Stimulated activated CD4-positive, alpha-beta T cell treated with anti-CD3 and anti-CD28 coated beads, Interleukin-2, amount 100 ng/mL, for 24 hours (primary cell): ENCODE measurements at regions not wholly inside any gene's neighbourhood (a gene's known extent, or its start where the extent isn't known, plus 50 kb on each side); places are given as distances from the start of the nearest gene placed in this dataset.
"Not testable (repeated sequence)": the region's sequence is repeated elsewhere in the genome, so short reads cannot be mapped to it uniquely, and the experiment has no call there.

Source experiments
- DNase-seq, 2 donors: peaks; one replicate each; pipeline ENCODE4 v3.0.0-alpha.2; 2020

DNA sequence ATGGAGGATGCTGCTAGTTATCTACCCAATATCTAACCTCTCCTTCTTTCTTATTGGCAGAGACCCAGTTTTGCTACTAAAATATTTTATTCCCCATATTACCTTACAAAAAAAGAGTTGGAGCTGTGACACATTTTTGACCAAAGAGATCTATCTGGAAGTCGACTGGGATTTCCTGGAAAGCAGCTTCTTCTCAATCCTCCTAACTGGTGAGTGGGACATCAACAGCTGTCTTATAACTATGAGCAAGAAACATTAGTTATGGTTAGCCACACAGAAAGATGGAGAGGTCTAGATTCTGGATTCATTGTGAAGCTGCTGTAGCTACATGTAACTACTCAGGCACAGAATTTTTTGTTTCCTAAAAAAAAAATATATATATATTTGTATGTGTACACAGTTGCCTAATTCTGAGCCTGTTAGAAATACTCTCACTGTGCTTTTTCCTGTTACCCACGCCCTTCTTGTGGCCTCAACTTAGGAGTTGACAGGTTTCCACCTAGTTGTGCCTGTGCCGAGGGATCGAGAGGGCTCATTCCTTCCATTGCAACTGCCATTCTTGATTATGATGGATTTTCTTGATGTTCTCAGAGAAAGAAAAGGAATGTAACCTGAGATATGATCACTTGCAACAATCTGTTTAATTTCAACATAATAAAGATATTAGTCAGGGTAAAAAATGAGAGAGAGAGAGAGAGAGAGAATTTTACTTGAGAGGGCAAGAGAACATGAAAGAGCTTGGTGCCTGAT is 142.0 kb downstream of the SLC17A6 start:
- no peak for DNase-seq

DNA sequence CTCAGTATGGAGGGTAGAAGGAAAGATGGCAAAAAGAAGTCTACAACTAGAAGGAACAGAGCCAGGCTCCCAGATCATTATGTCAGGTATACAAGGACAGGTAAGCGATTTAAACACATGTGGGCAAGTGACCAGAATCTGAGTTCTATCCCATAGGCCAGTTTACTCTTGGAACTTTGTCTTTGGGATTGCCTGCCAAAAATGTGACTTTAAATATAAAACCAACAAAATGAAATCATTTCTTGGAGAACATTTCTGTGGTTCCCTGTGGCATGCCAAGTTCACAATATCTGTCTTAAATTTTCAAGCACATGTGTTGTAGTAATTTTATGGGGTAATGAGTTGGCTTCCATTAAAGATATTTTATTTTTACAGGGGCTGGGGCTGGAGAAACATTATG is 141.0 kb downstream of the SLC17A6 start:
- DNase-seq, result no peak

DNA sequence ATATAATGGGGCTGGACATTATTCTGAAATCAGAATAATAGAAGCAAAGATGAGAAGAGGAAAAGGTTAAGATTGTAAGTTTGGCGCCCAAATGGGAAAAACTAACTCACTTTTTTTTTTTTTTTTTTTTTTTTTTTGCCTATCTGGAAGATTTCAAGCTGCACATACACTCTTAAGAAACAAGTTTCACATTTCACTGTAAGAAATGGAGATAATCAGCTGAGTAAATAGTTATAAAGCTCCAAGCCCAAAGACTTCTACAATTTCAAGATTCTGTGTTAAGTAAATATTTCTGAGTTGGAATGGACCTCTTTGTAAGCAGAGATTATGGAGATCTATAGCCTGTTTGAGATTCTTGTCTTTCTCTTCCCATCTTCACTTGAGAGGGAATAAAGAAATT is 140.0 kb downstream of the SLC17A6 start:
- DNase-seq, result no peak

DNA sequence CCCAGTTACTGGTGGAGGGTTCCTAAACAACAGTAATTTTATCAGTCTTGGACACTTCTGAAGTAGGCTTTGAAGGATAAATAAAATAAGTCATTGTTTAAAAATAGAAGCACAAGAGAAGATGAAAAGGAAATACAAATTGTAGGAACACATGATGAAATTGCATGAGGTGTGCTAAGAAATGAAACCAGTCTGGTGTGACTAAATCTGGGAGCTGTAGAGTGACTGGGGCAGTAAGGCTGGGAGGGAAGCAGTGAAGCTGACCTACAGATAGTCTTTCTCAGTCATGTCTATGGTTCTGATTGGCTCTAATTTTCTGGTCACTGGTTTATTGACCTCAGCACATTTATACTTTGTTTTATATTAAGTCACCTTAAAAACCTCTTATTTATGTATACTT is 139.1 kb downstream of the SLC17A6 start:
- no peak for DNase-seq

DNA sequence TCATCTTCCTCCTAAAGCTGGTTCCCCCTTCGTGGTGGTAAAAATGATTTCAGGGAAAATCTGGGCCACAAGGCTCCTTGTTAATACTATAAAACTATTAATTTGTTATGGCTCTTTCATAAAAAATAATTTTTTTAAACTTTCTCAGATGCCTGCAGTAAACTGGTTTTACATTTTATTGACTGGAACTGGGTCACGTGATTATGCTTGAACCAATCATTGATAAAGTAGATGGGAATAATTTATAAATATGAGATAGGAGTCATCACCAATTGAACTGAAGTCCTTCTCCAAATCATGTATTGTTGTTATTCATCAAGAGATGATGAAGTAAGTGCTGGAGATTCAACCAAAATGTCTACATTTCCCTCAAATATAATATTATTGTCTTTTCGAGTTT is 138.4 kb downstream of the SLC17A6 start:
- DNase-seq, result no peak

DNA sequence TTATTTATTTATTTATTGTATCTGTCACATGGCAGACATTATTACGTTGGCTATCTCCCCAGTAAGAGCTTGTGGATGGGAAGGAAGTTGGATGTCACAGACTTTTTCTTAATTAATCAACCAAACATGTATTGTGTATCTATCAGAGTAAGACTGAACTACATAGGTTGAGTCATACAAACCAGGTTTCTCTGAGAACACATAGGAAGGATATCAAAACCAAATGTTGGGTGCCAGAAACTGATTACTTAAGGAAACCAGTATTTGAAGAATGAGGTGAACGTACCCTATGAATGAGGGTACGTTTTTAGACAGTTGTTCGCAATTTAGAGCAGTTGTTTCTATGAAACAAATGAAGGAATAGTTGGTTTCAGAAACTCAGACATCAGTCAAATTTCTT is 136.4 kb downstream of the SLC17A6 start:
- no peak for DNase-seq

DNA sequence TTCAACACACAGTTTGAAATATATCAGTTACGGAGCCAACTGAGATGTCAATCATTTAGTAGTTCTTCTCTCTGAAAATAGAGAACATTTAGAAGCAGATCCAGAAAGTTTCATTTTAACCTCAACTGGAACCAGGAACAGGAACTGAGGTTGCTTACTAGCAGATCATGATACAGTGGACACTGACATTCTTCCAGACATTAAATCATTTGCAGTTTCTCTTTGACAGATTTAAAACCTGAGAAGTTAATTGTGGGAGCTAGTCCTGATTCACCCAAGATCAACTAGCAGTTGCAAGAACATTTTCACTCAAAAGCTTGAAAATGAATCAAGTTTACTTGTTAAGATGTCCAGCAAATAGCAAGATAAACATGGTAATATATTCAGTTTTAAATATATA is 135.4 kb downstream of the SLC17A6 start:
- no peak for DNase-seq

DNA sequence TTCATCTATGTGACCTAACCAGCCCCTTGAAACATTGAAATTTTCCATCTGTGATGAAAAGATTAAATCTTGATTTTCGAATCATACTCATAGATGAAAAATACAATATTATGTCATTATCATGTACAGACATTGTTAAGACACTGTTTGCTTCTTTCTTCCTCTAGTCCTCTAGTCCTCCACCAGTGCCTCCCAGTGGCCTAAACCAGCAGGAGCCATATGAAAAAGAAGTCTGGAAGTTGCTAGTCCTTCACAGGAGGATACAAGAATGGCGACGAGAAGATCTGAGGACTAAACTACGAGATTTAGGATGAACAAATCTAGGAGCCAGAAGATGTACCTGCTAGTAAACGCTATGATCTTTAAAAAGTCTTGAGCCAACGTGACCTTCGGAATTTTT is 134.1 kb downstream of the SLC17A6 start:
- no peak for DNase-seq

DNA sequence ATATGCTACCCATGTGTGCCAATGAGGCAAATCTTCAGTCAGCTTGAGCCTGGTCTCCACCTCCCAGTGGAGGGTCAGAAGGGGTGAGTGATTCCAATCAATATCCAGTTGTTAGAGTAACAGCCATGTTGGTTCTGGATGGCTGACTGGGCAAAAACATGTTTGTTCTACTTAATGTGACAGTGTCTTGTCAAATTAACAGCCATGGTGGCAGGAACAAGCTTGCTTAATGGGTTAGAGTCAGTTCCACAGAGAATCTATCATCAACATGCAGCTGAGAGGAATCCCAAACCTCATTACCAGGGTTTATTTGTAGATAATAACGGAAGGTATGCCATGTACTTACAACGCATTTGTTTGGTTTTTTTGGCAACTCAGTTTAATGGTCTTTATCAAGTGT is 133.2 kb downstream of the SLC17A6 start:
- no peak for DNase-seq

DNA sequence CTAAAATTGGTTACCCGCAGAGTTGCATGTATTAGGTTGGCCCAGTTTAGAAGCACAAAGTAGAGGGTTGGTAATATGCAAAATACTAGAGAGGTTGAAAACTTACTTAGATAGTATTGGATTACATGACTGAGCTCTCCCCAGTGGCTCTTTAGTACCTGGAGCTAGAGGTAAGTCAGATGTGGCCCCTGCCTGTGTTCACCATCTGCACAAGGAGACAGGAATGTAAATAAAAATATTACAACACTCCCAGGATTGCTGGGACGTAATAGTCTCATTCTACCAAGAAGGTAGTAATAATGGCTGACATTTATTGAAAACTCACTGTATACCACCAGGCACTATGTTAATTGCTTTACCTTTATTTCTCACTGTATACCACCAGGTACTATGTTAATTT is 129.6 kb downstream of the SLC17A6 start:
- DNase-seq, result no peak

DNA sequence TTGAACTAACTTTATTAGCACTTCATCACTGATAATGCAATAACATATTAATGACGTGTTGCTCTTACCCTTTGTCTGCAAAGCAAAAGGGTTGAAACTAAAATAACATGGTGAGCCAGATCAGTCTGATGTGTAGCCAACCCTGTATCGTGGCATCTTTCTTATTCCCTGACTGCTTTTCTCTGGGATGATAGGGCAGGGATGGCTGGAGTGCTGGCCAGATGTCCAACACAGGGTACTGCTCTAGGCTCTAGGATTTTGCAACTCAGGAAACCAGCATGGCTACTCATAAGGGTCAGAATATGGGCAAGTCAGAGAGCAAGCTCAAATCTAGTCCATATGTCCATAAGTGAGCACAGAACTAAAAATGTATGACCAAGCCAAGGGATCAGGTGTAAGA is 129.1 kb downstream of the SLC17A6 start:
- DNase-seq, result no peak

DNA sequence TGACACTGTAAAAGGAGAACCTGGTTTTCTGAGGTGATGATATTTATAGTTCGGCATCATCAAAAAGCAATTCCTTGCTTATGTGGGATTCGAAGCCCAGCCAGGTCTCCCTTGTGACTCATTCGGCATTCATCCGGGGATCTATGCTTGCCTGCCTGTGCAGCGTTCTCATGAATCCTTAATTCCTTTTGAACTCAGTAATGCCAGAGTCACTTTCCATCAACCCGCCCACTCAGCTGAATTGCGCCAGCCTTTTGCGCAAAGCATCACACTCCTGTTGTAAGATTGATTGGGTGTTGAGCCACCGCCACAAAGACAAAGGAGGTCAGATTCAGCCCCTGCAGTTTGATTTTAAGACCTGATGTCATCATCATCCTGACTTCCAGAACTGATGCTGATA is 128.6 kb downstream of the SLC17A6 start:
- no peak for DNase-seq

DNA sequence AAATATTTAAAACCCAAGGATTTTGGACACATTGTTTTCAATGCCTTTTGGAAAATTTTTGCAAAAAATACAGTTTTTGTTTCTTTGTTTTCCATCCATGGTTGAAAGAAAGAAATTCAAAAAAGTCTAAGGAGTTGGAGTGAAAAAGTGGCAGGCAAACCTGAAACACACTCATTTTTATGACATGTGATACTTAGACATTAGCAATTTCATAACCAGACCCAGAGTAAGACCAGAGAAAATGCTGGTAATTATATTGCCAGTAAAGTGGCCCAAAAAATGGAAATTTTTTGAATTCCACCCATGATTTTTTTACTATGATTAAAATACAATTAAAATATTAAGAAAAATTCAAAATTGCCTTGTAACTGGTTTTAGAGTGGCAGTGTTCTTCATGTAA is 128.2 kb downstream of the SLC17A6 start:
- DNase-seq, result no peak

DNA sequence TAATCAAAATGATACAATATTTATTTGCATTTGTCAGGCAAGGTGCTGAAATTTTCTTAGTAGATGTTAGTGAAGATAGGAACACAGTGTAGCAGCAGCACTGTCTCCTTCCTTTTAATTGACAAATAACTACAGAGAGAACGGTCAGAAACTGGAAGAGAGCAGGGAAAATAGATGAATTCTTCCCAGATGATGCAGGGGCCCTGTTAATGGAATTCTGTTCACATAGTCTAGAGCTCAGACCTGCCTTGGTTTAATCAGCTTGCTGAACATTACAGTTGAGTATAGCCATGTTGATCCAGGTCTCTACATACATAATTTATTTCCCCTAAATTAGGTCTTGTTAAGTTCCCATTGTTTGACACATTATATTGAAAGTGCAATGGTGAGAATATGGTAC is 127.4 kb downstream of the SLC17A6 start:
- DNase-seq, result no peak

DNA sequence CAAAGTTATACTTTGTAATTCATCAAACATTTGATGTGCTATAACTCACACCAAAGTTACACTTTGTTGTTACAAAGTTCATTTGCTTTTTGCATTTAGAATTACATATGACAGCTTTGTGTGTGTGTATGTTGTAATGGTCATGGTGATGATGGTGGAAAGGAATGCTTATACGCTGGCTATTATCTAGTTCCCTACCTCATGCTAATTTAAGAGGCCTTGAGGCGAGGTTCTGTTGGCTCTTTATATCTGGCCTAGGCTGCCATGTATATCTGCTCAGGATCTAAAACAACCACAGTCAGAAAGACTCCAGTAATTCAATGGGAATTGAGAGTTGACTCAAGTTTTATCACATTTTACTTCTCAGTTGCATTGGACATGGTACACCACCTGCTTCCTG is 123.4 kb downstream of the SLC17A6 start:
- no peak for DNase-seq

DNA sequence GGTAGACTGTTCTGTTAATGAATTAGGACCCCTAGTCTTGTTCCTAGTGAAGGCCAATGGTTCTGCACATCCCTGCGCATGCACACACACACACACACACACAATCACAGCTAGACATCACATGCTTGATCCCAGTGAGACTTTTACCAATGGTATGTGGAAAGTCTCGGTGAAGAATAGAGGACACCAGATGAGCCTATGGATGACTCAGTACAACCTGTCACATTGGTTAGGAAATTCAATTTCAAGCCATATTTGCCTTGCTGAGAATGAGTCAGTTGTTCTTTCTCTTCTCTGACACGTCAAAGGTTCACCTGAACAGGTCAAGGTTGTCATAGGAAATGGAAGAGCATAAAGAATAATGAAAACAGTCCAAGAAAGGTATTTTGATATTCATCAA is 122.0 kb downstream of the SLC17A6 start:
- DNase-seq, result no peak

DNA sequence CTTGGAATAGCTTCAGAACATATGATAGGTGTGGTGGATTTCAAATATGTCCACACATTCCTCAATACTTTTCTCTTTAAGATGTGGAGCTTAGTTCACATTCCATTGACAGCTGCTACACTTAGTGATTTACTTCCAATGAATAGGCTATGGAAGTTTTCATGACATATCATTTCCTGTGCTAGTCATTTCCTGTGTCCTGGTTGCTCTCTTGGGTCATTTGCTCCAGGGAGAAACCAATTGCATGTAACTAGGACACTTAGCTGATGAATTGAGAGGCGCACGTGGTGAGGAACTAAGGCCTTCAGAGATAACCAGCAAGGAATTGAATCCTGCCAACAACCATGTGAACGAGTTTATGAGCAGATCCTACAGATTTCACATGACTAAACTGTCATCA is 120.9 kb downstream of the SLC17A6 start:
- no peak for DNase-seq

DNA sequence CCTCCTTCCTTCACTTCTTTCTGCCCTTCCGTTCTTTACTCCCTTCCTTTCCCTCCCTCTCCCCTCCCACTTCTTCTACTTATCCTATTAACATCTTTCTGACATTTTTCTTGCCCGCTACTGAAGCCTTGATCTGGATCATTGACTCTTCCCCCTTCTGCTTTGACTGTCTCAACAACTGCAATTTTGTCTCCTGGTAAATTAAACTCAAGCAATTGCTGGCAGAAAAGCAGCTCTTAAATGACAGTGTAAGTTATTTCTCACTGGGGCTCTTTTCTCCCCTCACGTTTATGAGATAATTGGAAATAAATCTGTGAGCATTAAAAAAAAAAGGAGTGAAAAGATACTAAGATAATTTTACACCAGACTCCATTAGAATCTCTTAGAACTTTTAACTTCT is 120.0 kb downstream of the SLC17A6 start:
- no peak for DNase-seq

DNA sequence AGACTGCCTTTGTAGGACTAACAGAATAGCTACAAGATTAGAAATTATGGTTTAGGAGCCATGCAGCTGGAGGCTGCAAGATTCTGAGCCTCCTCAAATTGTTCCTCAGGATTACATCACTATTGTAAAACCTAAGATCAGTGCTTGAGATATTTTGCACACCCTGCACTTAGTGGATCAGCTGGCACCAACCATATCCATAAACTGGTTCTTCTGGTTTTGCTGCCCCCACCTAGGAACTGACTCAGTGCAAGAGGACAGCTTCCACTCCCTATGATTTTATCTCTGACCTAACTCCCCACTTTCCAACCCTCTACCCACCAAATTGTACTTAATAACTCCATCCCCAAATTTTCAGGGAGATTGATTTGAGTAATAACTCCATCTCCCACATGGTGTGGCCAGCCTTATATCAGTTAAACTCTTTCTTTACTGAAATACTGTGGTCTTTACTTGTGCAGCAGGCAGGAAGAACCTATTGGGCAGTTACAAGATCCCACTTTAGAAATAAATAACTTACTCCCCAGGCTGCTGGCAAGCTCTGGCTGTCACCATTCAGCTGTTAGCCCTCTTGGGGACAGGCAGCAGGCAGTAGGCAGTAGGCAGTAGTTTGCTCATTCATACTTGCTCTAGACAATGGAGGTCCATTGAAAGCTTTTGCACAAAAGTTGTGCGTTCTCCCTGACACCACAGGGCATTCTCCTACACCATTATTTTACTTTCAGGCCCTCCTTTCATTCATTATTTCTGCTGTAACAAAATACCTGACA is 119.0 kb downstream of the SLC17A6 start:
- no peak for DNase-seq

DNA sequence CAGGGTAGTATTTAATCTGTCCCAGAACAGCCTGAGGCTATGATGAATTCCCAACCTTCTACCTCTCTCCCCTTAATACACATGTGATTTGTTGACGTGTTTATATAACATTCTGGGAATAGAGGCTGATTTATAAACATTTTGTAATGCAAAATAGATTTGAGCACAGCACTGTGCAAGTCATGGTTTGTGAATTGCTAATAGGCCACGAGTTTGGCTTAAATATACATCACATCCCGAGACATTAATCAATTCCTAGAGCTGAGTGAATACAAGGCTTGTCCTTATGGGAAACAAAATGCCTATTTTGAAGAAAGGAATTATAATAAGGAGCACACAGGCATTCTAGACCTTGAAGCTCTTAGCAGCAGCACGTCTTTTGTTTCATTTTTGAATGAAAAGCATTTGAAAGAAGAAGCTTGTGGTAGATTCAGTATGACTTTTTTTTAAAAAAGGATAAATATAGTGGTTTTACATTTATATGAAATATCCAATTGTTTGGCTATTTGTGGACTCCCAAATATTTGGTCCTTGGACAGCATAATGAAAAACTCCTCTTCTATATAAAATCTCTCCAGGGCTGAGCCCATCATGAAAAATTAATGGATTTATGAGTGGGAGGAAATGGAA is 116.4 kb downstream of the SLC17A6 start:
- no peak for DNase-seq

DNA sequence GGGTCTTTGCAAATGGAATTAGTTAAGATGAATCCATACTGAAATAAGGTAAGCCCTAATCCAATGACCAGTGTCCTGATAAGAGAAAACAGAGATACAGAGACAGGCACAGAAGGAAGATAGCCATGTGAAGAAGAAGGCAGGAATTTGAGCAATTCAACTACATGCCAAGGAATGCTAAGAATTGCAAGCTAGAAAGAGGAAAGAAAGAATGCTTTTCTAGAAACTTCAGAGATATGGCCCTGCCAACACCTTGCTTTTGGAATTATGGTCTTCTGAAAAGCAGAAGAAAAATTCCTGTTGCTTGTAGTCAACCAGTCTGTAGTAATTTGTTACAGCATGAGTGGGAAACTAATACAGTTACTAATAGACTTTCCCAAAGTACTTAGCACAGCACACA is 111.3 kb downstream of the SLC17A6 start:
- DNase-seq, result no peak

DNA sequence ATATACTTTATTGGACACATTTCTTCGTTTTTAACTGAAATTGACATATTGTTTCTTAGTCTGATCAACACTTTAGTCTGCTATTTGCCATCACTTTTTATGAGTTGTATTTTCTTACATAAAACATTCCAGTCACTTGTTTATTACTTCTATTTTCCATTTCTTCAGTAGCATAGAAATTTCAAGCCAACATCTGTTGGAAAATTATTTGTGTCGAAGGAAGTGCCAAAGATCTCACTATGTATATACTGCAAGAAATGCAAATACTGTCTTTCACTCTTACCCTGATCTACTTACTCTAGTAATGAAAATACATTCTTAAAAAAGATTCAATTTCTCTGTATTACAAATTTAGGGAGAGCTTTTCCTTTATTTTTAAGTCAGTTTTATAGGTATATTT is 105.9 kb downstream of the SLC17A6 start:
- no peak for DNase-seq

DNA sequence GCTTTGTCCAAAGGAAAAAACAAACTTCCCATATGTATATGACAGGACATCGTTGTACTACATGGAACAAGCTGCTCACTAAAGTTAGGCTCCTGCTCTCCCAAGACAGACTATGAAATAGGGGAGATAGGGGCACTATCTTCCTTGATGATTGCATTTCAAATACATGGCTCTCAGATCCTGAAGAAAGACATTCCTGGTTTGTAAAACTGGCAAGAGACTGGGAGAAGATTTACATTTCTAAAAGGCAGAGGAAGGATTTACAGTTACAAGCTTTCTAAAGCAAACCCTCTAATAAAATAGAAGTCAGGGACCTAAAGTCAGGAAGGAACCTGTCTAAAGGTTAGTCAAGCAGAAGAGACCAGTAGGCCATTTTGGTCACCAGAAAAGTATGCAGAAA is 103.7 kb downstream of the SLC17A6 start:
- DNase-seq, result no peak

DNA sequence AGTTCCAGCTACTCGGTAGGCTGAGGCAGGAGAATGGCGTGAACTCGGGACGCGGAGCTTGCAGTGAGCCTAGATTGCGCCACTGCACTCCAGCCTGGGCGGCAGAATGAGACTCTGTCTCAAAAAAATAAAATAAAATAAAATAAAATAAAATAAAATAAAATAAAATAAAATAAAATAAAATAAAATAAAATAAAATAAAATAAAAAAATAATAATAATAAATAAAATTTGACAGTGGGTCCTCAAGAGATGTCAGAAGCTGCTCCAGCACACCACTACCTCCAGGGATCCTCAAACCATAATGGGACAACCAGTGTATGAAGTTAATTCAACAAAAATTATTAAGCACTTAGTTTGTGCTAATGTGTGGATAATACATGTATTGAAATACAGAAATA is 97.4 kb downstream of the SLC17A6 start:
- DNase-seq, result not testable (repeated sequence)
